Sigmoid colon (tissue), 6 donors: ENCODE measurements at regions not wholly inside any gene's neighbourhood (a gene's known extent, or its start where the extent isn't known, plus 50 kb on each side); places are given as distances from the start of the nearest gene placed in this dataset.

ENCODE experiments used
- DNase-seq: peaks from one replicate; pipeline ENCODE4 v3.0.0-alpha.2; 2019
- H3K27ac ChIP-seq, 4 donors: fragments of 200-600 bp; sonication (generic); one replicate each; pipeline ENCODE4 v1.5.1; 2016 to 2019; ENCODE audit warnings: mild to moderate bottlenecking in 1 of 4
- H3K27me3 ChIP-seq, 3 donors: fragments of 200-600 bp; sonication (generic); one replicate each; pipeline ENCODE4 v1.5.1; 2019; ENCODE audit warnings: mild to moderate bottlenecking in 1 of 3
- H3K36me3 ChIP-seq, 4 donors: fragments of 200-600 bp; sonication (generic); one replicate each; pipeline ENCODE4 v1.5.1; 2016 to 2019
- H3K4me1 ChIP-seq, 4 donors: fragments of 200-600 bp; sonication (generic); one replicate each; pipeline ENCODE4 v1.5.1; 2017 to 2019
- H3K4me3 ChIP-seq, 4 donors: fragments of 200-600 bp; sonication (generic); one replicate each; pipeline ENCODE4 v1.5.1; 2017 to 2019; ENCODE audit warnings: mild to moderate bottlenecking in 2 of 4, moderate library complexity in 1 of 4
- H3K9me3 ChIP-seq, 4 donors: fragments of 200-600 bp in 3 of 4; sonication (generic) in 3 of 4; one replicate each; pipeline versions ENCODE4 v1.5.1 to v1.6.1; 2013 to 2019
- EP300 ChIP-seq, 4 donors: sonication (generic); formaldehyde crosslinking; IDR thresholded peaks; one replicate each; pipeline ENCODE4 v1.6.1; 2017; ENCODE audit warnings: antibody characterized with exemption in 4 of 4
- POLR2A ChIP-seq, 2 donors: fragments of 450-650 bp; IDR thresholded peaks; one replicate each; pipeline ENCODE4 v1.6.1; 2016; ENCODE audit warnings: antibody characterized with exemption in 2 of 2, mild to moderate bottlenecking in 2 of 2, moderate library complexity in 2 of 2
- POLR2AphosphoS5 ChIP-seq, 4 donors: sonication (generic); formaldehyde crosslinking; IDR thresholded peaks; one replicate each; pipeline ENCODE4 v1.6.1; 2017; ENCODE audit warnings: antibody characterized with exemption in 4 of 4
- WGBS, 2 donors: extraction: QIAGEN DNeasy Blood & Tissue Kit; methylation state at CpG; one replicate each; pipeline ENCODE4 v1.1.7; 2013; 5-methylcytosine and 5-hydroxymethylcytosine counted together
- intact Hi-C: fragments of 100-400 bp; cut with DNase I; formaldehyde crosslinking; loops from one replicate; pipeline ENCODE4 v1.15.1; 2023
- TF ChIP-seq, protein P1 (sequence below), 4 experiments: fragments of 450-650 bp in 3 of 4; fragments of 200-600 bp in 1 of 4; IDR thresholded peaks; one replicate each; pipeline ENCODE4 v1.5.1; 2016 to 2019; ENCODE audit warnings: antibody characterized with exemption in 4 of 4, mild to moderate bottlenecking in 3 of 4, moderate library complexity in 2 of 4
- donor health status: healthy with polysubstance abuse.
- donor health status: healthy.

GRCh38 chr16:48950184-48950583, 331.5 kb downstream of the CBLN1 start:
- intact Hi-C loops: no loop called here
- WGBS, 2 donors: 85% methylated on average over 2 of the region's 2 CpGs
- DNase-seq: no peak
- H3K4me3 ChIP-seq: no peak overlapping the region
- H3K27me3 ChIP-seq: no peaks in the 10 kb centered on the region
- no peak for TF ChIP-seq POLR2AphosphoS5 (IDR thresholded peaks at IDR 0.05)
- H3K4me1 ChIP-seq: peaks cover 0 to 55% (median 44%) of the 10 kb centered on the region in 4 donors
- no peaks in the 10 kb centered on the region for H3K9me3 ChIP-seq
- peak overlapping the region in 3 of 4 donors; percentile 64 to 82 (median 81) for H3K27ac ChIP-seq
- no peaks in the 10 kb centered on the region for H3K36me3 ChIP-seq

- H3K36me3 ChIP-seq: no peaks in the 10 kb centered on the region
- DNase-seq: no peak
- intact Hi-C loops: loop anchor here (2.0 to 10.0 kb wide), 2 partner anchors 49 to 335 kb away; partner anchors contain the start of gene CBLN1
- 74 to 76% methylated on average over 2 of the region's 2 CpGs for WGBS, 2 donors
- TF ChIP-seq EP300 (IDR thresholded peaks at IDR 0.05) (no peak), POLR2AphosphoS5 (IDR thresholded peaks at IDR 0.05) (no peak), POLR2A (IDR thresholded peaks at IDR 0.05) (no peak)
- TF ChIP-seq, protein P1, sequence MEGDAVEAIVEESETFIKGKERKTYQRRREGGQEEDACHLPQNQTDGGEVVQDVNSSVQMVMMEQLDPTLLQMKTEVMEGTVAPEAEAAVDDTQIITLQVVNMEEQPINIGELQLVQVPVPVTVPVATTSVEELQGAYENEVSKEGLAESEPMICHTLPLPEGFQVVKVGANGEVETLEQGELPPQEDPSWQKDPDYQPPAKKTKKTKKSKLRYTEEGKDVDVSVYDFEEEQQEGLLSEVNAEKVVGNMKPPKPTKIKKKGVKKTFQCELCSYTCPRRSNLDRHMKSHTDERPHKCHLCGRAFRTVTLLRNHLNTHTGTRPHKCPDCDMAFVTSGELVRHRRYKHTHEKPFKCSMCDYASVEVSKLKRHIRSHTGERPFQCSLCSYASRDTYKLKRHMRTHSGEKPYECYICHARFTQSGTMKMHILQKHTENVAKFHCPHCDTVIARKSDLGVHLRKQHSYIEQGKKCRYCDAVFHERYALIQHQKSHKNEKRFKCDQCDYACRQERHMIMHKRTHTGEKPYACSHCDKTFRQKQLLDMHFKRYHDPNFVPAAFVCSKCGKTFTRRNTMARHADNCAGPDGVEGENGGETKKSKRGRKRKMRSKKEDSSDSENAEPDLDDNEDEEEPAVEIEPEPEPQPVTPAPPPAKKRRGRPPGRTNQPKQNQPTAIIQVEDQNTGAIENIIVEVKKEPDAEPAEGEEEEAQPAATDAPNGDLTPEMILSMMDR (IDR thresholded peaks at IDR 0.05): no peak
- peaks cover 0 to 55% (median 44%) of the 10 kb centered on the region in 4 donors for H3K4me1 ChIP-seq
- H3K4me3 ChIP-seq: no peak overlapping the region
- H3K27me3 ChIP-seq: no peaks in the 10 kb centered on the region
- no peaks in the 10 kb centered on the region for H3K9me3 ChIP-seq
- H3K27ac ChIP-seq: peak overlapping the region in 3 of 4 donors; percentile 64 to 82 (median 81)
Measured at GRCh38 chr16:48949636-48950035, 332.0 kb downstream of the CBLN1 start.

- DNase-seq: no peak
- intact Hi-C loops: loop anchor here (2.0 to 10.0 kb wide), 2 partner anchors 50 to 336 kb away; partner anchors contain the start of gene CBLN1
- no peaks in the 10 kb centered on the region for H3K27me3 ChIP-seq
- H3K4me1 ChIP-seq: peaks cover 0 to 58% (median 44%) of the 10 kb centered on the region in 4 donors
- TF ChIP-seq, protein P1 (IDR thresholded peaks at IDR 0.05): no peak
- no peaks in the 10 kb centered on the region for H3K36me3 ChIP-seq
- 62 to 72% methylated on average over 3 of the region's 3 CpGs for WGBS, 2 donors
- no peaks in the 10 kb centered on the region for H3K9me3 ChIP-seq
- H3K27ac ChIP-seq: peak overlapping the region in 3 of 4 donors; percentile 63 to 82 (median 81)
- no peak overlapping the region for H3K4me3 ChIP-seq
Measured at GRCh38 chr16:48948911-48949310, 332.7 kb downstream of the CBLN1 start.

DNA sequence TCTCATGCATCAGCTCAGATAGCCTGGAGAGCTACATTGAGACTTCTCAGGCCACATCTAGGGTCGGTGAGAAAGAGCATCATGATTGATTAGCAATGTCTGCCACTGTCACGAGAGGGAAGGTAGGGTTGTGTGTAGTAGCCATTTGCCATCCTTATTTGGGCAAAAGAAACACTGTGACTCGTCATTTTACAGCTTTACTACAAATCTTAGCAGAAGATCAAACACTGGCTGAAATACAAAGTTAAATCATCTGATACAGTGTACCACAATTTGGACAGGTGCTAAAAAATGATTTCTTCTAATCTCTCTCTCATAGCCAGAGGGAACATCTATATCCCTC, 334.3 kb downstream of the CBLN1 start:
- 18 to 34% methylated on average over 3 of the region's 3 CpGs for WGBS, 2 donors
- TF ChIP-seq, protein P1 (IDR thresholded peaks at IDR 0.05): no peak
- peak in 2 of 4 donors; percentile 42 for TF ChIP-seq POLR2AphosphoS5 (IDR thresholded peaks at IDR 0.05)
- H3K4me3 ChIP-seq: no peak overlapping the region
- no peaks in the 10 kb centered on the region for H3K9me3 ChIP-seq
- no peaks in the 10 kb centered on the region for H3K36me3 ChIP-seq
- H3K4me1 ChIP-seq: peaks cover 0 to 61% (median 44%) of the 10 kb centered on the region in 4 donors
- DNase-seq: no peak
- no peaks in the 10 kb centered on the region for H3K27me3 ChIP-seq
- peak overlapping the region in 3 of 4 donors; percentile 63 to 82 (median 81) for H3K27ac ChIP-seq
- intact Hi-C loops: loop anchor here (10.0 kb wide), 1 partner anchor 337 kb away; the partner anchor contains the start of gene CBLN1

GRCh38 chr16:48946686-48947370, 334.8 kb downstream of the CBLN1 start:
- H3K4me1 ChIP-seq: peaks cover 0 to 61% (median 44%) of the 10 kb centered on the region in 4 donors
- intact Hi-C loops: loop anchor here (10.0 kb wide), 1 partner anchor 338 kb away; the partner anchor contains the start of gene CBLN1
- WGBS, 2 donors: 38 to 55% methylated on average over 6 of the region's 6 CpGs
- no peak for DNase-seq
- H3K9me3 ChIP-seq: no peaks in the 10 kb centered on the region
- H3K27ac ChIP-seq: peak overlapping the region in 3 of 4 donors; percentile 63 to 82 (median 81)
- no peaks in the 10 kb centered on the region for H3K27me3 ChIP-seq
- TF ChIP-seq POLR2AphosphoS5 (IDR thresholded peaks at IDR 0.05) (peak; percentile 69 to 92 (median 83)), EP300 (IDR thresholded peaks at IDR 0.05) (peak in 3 of 4 donors; percentile 9 to 87 (median 73))
- TF ChIP-seq, protein P1 (IDR thresholded peaks at IDR 0.05): no peak
- H3K36me3 ChIP-seq: no peaks in the 10 kb centered on the region
- no peak overlapping the region for H3K4me3 ChIP-seq
